ENCODE measurements at regions not wholly inside any gene's neighbourhood (a gene's known extent, or its start where the extent isn't known, plus 50 kb on each side); places are given as distances from the start of the nearest gene placed in this dataset.

- Histone ChIP-seq H4K20me1 (ENCODE audit: insufficient read depth, low read length, poor library complexity, severe bottlenecking) (no peaks in the 10 kb centered on the region), H3K9me3 (ENCODE audit: insufficient read depth, low read depth, low read length) (no peaks in the 10 kb centered on the region), H3F3A (ENCODE audit: low read depth) (no peaks in the 10 kb centered on the region), H3K36me3 (ENCODE audit: insufficient read depth, low read length) (no peaks in the 10 kb centered on the region), H3K4me1 (ENCODE audit: insufficient read depth, low read length, poor library complexity, severe bottlenecking) (peaks cover 13% of the 10 kb centered on the region), H3K27me3 (ENCODE audit: insufficient read depth, low read length, poor library complexity, severe bottlenecking) (no peaks in the 10 kb centered on the region), H3K9me2 (replicated peaks; ENCODE audit: low read depth, low read length) (no peaks in the 10 kb centered on the region), H3K9ac (ENCODE audit: low read depth, low read length, poor library complexity, severe bottlenecking) (peak overlapping the region; percentile 61), H3K4me3 (ENCODE audit: low read length, poor library complexity, severe bottlenecking) (peak overlapping the region; percentile 40), H3K4me2 (ENCODE audit: low read depth, low read length, poor library complexity, severe bottlenecking) (peak overlapping the region; percentile 75), H3K79me2 (ENCODE audit: insufficient read depth, low read length) (no peaks in the 10 kb centered on the region), H2AFZ (ENCODE audit: low read length) (0 out of 2 replicates have a peak overlapping the region, but pooled peaks have one; percentile 24)
- TF ChIP-seq EZH2phosphoT487 (IDR thresholded peaks at IDR 0.05; ENCODE audit: borderline replicate concordance) (peak; percentile 21; the same call in 1 of the 2 replicates), CTCF (conservative IDR thresholded peaks at IDR 0.05; ENCODE audit: low read length) (no peak)
Observed at GRCh38 chr20:51876313-51876940, 74.1 kb upstream of the SALL4 start.

GRCh38 chr20:51873652-51874051, 71.3 kb upstream of the SALL4 start:
- H3K36me3 ChIP-seq (ENCODE audit: insufficient read depth, low read length): no peaks in the 10 kb centered on the region
- H3K9me2 ChIP-seq (replicated peaks; ENCODE audit: low read depth, low read length): no peaks in the 10 kb centered on the region
- H3K9ac ChIP-seq (ENCODE audit: low read depth, low read length, poor library complexity, severe bottlenecking): no peak overlapping the region
- H2AFZ ChIP-seq (ENCODE audit: low read length): no peak overlapping the region
- H3K9me3 ChIP-seq (ENCODE audit: insufficient read depth, low read depth, low read length): no peaks in the 10 kb centered on the region
- H3K4me1 ChIP-seq (ENCODE audit: insufficient read depth, low read length, poor library complexity, severe bottlenecking): peaks cover 13% of the 10 kb centered on the region
- no peak overlapping the region for H3K4me3 ChIP-seq (ENCODE audit: low read length, poor library complexity, severe bottlenecking)
- no peak for TF ChIP-seq EZH2phosphoT487 (IDR thresholded peaks at IDR 0.05; ENCODE audit: borderline replicate concordance)
- TF ChIP-seq CTCF (conservative IDR thresholded peaks at IDR 0.05; ENCODE audit: low read length): no peak
- H3K4me2 ChIP-seq (ENCODE audit: low read depth, low read length, poor library complexity, severe bottlenecking): no peak overlapping the region
- no peaks in the 10 kb centered on the region for H3K27me3 ChIP-seq (ENCODE audit: insufficient read depth, low read length, poor library complexity, severe bottlenecking)
- H3K79me2 ChIP-seq (ENCODE audit: insufficient read depth, low read length): no peaks in the 10 kb centered on the region
- no peaks in the 10 kb centered on the region for H3F3A ChIP-seq (ENCODE audit: low read depth)
- no peaks in the 10 kb centered on the region for H4K20me1 ChIP-seq (ENCODE audit: insufficient read depth, low read length, poor library complexity, severe bottlenecking)

- H3K4me2 ChIP-seq (ENCODE audit: low read depth, low read length, poor library complexity, severe bottlenecking): no peak overlapping the region
- no peaks in the 10 kb centered on the region for H3K9me2 ChIP-seq (replicated peaks; ENCODE audit: low read depth, low read length)
- H3K4me1 ChIP-seq (ENCODE audit: insufficient read depth, low read length, poor library complexity, severe bottlenecking): peaks cover 9% of the 10 kb centered on the region
- H4K20me1 ChIP-seq (ENCODE audit: insufficient read depth, low read length, poor library complexity, severe bottlenecking): no peaks in the 10 kb centered on the region
- H3K4me3 ChIP-seq (ENCODE audit: low read length, poor library complexity, severe bottlenecking): no peak overlapping the region
- H3K79me2 ChIP-seq (ENCODE audit: insufficient read depth, low read length): no peaks in the 10 kb centered on the region
- TF ChIP-seq EZH2phosphoT487 (IDR thresholded peaks at IDR 0.05; ENCODE audit: borderline replicate concordance) (no peak), CTCF (conservative IDR thresholded peaks at IDR 0.05; ENCODE audit: low read length) (no peak)
- H3K9ac ChIP-seq (ENCODE audit: low read depth, low read length, poor library complexity, severe bottlenecking): no peak overlapping the region
- H3F3A ChIP-seq (ENCODE audit: low read depth): no peaks in the 10 kb centered on the region
- no peaks in the 10 kb centered on the region for H3K27me3 ChIP-seq (ENCODE audit: insufficient read depth, low read length, poor library complexity, severe bottlenecking)
- no peak overlapping the region for H2AFZ ChIP-seq (ENCODE audit: low read length)
- no peaks in the 10 kb centered on the region for H3K36me3 ChIP-seq (ENCODE audit: insufficient read depth, low read length)
- H3K9me3 ChIP-seq (ENCODE audit: insufficient read depth, low read depth, low read length): no peaks in the 10 kb centered on the region
Observed at GRCh38 chr20:51871943-51872342, 69.6 kb upstream of the SALL4 start.
